HG03439 (cell line): ENCODE measurements at regions not wholly inside any gene's neighbourhood (a gene's known extent, or its start where the extent isn't known, plus 50 kb on each side); places are given as distances from the start of the nearest gene placed in this dataset.

Experiments used
- ATAC-seq: cut with Tn5 transposase; IDR thresholded peaks from one replicate; pipeline ENCODE4 v1.9.1; 2021; ENCODE audit warnings: mild to moderate bottlenecking, moderate library complexity; ENCODE audit not compliant: unreplicated experiment

DNA sequence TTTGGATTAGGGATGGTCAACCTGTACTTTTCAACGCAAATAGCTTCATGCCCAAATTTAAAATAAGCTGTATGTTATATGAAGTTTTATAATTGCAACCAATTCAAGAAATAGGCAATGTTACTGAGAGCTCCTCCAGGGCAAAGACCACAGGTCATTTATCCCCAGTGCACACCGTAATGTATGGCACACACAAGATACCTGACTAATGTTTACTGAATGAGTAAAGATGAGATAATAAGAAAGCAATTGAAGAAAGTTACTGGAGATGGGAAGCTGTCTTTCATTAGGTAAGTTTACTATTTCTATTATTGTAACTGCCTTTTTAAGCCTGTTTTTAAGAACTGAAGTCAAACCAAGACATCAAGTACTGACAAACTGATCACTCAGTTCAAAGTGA lies 184.5 kb upstream of the VRK2 start:
- no peak for ATAC-seq

DNA sequence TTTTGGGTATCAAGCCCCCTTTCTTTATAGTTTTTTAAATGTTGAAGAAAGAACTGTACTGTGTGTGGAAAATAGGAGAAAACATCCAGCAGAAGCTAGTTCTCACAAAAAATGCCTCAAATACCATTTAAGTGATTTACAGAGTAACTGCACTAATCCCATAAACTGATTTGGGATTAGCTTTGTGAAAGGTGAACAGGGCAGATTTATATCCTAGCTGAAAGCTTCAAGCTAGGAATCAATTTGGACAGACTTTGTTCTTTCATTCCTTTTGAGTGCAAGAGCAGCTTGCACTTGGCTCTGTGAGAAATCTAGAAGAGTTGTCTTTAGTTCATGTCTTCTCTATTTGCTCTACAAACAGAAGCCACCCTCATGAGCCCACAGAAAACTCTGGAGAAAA lies 183.9 kb upstream of the VRK2 start:
- ATAC-seq = no peak

DNA sequence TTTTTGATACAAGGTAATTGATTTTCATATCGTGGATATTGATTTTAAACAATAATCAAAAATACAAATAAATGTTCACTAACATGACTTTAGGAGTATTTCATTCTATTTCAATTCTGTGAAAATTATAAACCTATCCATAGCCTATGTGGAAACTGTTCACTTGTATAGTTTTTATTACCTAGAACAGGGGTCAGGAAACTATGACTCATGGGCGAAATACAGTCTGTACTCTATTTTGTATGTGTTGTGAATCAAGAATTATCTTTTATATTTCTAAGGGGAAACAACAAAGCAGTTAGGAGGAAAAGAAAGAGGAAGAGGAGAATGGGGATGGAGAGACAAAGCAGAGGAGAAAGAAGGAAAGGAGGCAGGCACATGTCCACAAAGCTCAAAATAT lies 181.7 kb upstream of the VRK2 start:
- no peak for ATAC-seq

DNA sequence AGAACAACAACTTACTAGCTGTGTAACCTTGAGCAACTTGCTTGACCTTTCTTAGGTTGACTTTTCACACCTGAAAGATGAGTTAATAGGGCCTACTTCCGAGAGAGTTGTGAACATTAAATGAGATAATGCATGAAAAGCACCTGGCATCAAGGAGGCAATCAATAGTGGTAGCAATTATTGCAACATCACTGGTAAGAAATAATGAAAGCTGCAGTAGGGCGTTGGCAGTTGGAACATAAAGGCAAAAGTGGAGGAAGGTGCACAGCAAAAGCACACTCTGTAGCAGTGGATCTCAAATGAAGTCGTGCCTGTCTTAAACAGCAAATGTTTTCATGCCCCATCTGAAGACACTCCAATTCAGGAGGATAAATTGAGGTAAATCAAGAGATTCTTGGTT lies 178.9 kb upstream of the VRK2 start:
- no peak for ATAC-seq

DNA sequence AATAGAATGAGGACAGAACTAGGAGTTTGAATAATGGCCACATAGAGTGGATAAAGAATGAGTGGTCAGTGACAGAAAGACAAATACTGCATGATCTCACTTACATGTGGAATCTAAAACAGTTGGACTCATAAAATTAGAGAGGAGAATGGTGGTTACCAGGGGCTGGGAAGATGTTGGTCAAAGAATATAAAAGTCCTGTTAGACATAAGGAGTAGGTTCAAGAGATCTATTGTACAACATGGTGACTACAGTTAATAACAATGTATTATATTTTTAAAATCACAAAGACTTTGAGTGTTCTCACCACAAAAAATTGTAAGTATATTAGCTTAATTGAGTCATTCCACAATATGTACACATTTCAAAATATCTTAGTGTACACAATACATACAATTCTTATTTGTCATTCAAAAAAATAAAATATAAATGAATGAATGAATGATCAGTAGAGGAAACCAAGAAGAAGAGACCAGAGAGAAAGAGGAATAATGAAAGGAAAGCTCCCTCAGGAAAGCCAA lies 177.9 kb upstream of the VRK2 start:
- no peak for ATAC-seq

DNA sequence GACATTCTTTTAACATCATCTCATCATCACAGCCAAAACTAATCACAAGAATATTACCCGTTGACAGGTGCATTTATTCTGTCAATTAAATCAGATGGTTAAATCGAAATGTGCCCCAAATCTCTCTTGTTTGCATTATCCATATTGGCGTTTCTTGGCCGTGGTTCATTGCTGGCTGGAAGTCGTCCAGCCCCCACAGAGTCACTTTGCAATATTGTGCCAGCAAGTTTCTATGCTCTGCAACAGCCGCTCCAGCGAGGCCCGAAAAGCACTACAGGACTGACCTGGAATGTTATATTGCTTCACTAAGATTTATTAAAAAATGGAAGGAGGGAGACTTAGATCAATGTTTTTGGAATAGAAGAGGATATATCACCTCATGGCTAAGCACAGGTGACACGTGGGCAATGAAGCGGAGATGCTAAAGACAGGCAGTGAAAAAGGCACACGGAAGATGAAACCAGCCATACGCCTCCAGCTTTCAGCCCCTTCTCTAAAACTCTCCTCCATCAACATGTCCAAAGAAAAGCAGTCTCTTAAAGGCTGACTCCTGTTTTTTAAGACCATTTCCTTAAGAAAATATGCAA lies 176.8 kb upstream of the VRK2 start:
- no peak for ATAC-seq

DNA sequence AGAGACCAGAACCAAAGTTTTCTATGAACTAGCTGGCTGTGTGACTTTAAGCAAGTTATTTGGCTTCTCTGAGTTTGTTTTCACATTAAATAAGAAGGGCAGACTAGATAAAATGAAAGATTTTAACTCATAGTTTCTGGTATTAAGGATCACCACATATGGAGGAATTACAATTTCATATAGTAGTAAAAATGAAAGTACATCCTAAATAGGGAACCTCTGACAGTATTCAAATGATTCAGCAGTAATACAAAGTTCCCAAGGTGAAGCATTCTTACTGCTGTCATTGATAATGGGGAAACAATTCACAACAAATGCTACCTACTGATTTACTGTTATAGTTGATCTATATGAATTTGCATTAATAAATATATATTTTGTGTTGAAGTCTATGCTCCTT lies 170.3 kb upstream of the VRK2 start:
- no peak for ATAC-seq

DNA sequence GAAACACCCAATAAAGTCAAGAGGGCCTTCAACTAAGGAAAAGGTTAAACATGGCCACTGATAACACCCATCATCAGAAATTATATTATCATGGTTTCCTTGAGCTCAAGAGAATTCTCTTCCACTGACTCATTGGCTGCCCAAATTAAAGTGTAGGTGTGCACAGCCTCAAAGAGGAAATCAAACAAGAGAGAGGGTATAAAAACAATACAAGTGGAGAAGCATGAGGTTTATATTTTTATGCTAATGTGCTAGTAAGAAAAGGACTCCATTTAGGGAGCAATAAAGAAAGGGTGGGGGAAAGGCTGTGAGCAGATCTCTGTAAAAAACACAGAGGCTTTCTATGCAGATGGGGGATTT lies 168.8 kb upstream of the VRK2 start:
- ATAC-seq = no peak

DNA sequence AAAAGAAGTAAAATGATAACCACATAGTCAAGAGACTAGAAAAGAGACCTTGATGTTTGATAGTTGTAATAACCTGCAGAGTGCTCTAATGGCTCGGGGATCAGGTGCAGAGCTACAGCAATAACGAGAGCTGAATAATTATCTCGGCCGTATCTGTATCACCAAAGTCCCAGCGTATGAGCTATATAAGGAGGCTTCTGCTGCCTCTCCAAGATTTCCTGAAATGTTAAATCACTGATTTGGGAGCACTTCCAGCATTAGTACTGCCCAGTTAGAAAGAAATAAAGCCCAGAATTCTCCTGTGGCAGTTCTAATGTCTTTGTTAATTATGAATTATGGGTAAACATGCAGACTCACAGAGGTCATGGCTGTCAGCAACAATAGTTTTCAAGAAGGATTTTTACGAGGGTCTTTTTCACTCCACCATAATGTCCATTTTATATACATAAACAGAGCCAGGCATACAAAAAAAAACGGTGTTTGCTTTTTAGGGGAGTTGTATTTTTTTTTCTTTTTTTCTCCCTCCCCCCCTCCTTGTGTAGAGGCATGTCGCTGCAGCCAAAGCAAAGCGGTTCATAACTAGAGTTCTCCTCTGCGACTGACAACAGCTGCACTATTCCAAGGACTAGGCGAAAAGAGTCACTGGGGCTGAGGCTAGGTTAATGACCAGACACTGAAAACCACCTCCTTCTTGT lies 168.3 kb upstream of the VRK2 start:
- no peak for ATAC-seq

DNA sequence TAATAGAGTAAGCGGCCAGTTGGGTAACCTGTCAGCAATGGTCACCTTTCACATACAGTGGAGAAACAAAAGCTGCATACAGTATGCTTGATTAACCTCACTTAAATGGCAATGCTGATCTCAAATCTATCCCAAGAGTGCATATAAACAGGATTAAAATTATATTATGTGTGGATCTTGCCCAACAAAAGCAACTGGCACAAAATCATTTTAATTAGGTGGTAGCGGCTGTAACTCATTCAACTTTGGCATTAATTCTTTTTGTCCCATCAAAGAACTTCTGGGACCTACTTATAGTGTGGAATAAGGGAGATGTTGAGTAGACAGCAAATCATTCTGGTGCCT lies 167.8 kb upstream of the VRK2 start:
- ATAC-seq = no peak

DNA sequence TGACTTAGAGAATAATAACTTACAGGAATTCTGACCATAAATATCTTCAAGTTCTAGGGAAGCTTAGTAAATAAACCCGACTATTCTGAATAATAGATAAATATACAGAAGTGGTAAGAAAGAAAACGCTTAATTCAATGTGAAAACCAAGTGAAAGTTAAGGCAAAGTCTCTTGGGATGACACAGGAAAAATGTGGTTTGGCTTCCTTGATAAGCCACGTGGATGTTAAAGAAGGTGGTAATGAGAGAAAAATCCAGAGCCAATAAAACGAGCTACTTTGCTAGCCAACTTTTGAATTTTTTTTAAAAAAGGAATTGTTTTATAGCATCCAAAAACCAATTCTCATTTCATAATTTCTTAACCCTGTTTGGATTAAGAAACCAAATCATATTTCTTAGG lies 166.2 kb upstream of the VRK2 start:
- no peak for ATAC-seq

DNA sequence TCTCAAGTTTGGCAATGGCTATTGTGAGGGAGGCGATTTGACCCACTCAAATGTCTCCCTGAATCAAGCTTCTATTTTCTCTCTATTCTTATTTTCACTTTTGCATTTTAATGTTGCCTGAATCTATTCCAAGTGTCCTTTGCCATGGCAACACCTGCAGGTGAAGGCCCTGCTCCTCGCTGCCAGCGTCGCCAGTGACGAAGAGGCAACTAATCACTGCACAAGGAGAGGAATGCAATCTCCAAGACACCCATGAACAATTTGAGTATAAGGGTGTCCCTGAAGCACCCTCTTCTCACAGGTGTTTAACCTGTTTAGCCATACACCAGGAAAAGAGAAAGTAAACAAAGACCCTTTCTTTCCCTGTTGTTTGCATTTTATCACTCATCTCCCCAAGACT lies 165.6 kb upstream of the VRK2 start:
- no peak for ATAC-seq

DNA sequence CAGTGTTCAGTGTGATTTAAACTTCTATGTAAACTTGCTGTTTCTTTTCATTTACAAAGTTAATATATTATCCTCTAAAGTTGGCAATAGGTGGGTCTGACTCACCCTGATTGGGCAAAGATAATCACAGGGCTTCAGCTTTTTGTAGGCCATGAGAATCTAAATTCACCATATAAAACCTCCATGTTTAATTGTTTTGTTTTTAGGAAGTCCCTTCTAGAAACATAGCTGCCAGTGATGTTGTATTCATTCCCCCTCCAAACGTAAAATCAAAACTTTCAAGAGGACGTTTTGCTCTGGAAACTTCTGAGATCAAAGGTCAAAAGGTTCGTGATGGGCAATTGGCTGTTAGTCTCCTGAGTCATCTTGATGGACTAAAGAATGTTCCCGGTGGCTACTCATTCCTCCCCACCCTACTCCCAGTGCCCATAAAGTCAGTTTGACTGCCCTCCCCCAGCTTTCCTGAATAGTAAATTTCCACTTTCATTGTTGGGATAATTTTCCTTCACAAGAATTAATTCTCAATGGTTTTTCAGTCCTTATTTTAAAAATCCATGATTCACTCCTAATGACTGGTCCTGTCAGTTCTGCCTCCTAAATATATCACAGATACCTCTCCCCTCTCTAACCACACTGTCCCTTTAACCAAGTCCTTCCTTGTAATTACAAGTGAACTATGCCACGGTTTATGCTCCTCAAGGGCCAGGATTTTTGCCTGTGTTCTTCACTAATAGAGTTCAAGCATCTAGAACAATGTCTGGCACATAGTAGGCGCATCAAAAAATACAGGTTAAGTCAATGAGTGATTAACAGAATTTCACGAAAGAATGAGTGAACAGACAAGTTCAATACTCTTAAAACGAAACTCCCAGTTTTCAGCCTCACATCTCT lies 164.4 kb upstream of the VRK2 start:
- no peak for ATAC-seq

DNA sequence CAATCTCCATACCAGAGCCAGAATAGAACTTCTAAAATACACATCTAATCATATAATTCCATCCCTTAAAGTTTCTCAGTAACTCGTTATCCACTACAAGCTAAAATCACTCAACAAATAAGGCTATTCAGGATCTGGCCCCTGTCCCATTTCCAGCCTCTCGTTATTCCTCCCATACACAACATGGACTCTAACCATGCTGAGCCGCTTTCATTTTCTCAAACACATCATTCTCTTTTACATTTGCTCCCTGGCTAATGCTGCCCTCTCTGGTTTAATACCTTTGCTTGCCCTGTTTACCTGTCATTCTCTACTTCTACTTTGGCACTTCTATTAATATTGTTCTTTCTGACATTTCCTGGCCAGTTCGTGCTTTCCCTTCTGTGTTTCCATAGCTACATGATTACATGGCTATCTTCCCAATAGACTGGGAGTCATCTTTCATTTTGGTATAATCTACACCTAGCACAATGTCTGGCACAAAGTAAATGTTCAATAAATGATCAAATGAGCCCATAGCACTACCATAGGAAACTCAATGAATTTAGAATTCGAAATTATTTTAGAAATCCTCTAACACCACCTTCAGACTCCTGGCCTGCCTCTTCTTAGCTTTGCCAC lies 163.6 kb upstream of the VRK2 start:
- no peak for ATAC-seq

DNA sequence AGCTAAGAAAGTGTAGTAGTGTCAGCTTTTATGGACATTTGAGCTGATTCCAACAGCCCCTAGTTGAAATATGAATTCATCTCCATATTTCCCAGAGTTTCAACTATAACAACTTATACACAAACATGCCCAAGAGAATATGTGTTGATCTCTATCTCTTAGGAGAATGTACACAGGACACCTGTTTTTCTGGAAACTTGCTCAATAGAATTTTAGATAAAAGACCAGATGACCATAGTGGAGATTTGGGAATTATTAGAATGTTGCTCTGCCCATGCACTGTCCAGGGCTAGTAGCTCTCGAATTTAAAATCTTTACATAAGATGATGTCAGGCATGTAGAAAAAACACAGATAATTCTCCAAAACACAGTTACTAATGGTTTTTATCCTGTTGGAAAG lies 162.3 kb upstream of the VRK2 start:
- no peak for ATAC-seq

DNA sequence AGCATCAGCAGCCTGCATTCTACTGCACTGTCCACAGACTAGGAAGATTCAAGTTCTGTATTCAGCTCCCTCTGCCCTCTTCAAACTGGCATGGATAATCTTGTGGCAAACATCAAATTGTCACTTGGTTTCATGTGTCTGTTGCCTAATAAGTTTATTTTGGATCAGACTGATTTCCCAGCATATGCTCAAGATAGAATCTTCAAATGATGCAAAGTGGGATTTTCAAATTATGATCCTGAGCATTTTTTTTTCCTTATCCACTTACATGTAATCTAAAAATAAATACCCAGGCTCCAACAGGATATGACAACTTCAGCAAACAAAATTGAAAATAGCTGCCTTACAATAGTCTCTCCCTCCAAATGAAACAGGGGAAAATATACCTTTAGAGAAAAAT lies 160.9 kb upstream of the VRK2 start:
- ATAC-seq = no peak

DNA sequence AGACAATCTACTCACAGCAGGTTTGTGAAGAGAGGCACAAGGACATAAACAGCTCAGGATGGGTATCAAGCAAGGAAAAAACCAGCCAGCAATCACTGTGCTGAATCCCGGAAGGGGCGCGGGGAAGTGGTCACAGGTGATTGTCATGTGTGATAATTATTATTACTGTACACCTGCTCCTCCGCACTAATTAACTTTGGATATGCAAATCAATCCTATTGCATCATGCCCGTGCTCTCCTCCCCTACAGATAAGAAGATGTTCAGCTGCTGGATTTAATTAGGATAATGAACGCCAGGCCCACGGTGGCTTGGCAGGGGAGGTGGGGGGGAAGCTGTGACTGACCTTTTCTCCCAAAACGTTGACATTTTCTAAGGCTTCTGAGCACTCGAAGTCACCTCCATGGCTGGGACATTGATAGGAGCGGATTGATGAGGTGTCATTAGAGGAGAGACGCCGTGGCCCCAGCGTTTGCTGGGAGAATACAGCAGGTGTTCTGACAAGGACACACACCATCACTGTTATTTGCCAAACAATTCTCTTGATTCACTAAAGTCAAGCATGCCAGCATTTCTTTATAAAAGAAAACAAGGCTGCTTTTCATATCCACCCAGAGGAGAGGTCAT lies 160.3 kb upstream of the VRK2 start:
- no peak for ATAC-seq

DNA sequence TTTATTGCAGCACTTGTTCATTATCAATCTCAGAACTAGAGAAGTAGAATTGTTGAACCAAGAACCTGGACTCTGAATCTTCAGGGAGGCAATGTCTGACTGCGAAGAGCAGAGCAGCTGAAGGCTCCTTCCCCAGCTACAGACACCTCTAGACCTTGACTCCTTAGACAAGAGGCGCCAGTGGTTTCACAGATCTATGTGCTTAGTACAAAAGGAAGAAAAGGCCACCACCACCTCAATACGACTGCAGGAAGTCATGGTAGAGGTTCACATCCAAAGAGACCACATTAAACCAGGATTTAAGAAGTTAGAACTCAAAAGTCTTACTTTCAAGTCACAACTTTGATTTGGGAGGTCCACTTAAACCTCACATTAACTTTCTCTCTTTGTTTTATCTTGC lies 158.1 kb upstream of the VRK2 start:
- no peak for ATAC-seq

DNA sequence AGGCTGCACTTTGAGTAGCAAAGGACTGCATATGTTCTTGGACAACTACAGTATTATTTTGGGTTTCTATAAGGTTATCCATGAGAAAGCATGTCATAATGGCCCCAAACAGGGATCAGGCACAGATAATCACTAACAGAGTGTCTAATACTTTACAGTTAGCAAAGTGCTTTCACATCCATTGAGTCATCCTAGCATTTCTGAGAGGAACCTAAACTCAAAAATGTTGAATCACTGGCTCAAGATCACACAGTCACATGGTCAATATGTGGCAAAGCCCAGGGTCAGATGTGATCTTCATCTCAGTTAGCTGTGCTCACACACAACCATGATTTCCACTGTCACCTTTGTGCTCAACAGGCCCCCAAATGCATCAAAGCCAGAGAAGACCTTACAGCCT lies 156.1 kb upstream of the VRK2 start:
- no peak for ATAC-seq

DNA sequence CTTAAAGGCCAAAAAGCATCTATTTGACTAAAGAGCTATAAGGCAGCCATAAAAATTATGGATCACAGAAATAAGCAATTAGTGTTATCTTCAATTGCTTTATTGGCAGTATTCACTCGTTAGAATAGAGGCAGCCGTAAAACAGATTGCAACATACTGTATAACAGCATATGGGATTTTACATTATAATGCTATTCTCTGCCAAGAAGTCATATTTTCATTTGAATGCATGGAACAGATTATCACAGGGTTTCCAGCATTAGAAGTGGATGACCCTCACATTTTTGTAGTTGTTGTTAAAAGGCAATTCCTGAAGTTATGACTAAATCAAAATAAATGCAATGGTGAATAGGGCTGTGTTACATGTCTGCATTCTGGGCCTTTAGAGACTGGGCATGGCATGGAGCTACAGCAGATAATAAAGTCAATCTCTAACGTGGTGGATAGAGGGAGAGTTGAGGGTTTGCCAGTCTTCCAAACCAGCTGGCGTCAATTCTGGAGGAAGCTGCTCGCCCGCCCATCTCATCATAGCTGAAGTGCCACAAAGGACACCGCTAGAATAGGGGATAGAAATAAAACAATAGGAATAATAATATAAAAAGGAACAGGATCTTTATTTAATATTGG lies 155.4 kb upstream of the VRK2 start:
- ATAC-seq = no peak

DNA sequence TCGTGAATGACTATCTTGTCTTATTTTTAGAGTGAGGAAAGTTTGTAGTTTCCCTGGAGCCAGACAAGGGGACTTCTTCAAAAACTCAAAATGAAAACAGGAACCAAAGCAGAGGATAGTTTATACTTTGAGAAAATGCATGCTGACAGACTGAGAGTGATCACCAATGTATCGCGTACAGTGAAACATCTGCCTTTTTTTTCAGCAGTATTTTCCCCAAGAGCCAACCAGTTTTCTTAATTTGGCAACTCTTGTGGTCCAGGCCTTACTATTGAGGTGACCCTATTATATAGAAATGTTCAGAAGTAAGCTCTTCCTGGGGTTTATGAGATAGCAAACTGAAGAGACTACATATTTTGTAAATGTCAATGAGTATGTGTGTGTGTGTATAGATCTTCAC lies 153.7 kb upstream of the VRK2 start:
- peak; percentile 67 for ATAC-seq
